CD4-positive, alpha-beta memory T cell (primary cell): ENCODE measurements at regions not wholly inside any gene's neighbourhood (a gene's known extent, or its start where the extent isn't known, plus 50 kb on each side); places are given as distances from the start of the nearest gene placed in this dataset.
A peak's percentile ranks its signal among the peaks of the same experiment; 100 is the strongest.

ENCODE experiments used
- CTCF ChIA-PET: fragments of 350-600 bp; sonication (Branson Sonifier 250); formaldehyde crosslinking; loops from one replicate; lab custom pipeline; 2021; ENCODE audit warnings: inconsistent platforms; ENCODE audit not compliant: partially characterized antibody; lab: Charles Lee
- POLR2A ChIA-PET: fragments of 350-600 bp; sonication (Branson Sonifier 250); formaldehyde crosslinking; loops from one replicate; lab custom pipeline; 2021; ENCODE audit not compliant: partially characterized antibody; lab: Charles Lee
- DNase-seq, 5 donors: peaks; one replicate each; pipeline versions ENCODE4 v3.0.0 to v3.0.0-alpha.2; 2020 to 2022; ENCODE audit warnings: mixed read lengths in 1 of 5
- H3K27ac ChIP-seq: one replicate; pipeline ENCODE4 v1.7.0; 2013; ENCODE audit warnings: low read depth, low read length
- H3K27me3 ChIP-seq: 2 replicates; pipeline ENCODE4 v1.7.0; 2013; ENCODE audit warnings: mild to moderate bottlenecking, low read length, moderate library complexity; ENCODE audit not compliant: insufficient read depth
- H3K36me3 ChIP-seq: 2 replicates; pipeline ENCODE4 v1.7.0; 2013; ENCODE audit warnings: mild to moderate bottlenecking, low read length, moderate library complexity; ENCODE audit not compliant: insufficient read depth
- H3K4me1 ChIP-seq: 2 replicates; pipeline ENCODE4 v1.7.0; 2013; ENCODE audit warnings: mild to moderate bottlenecking, low read length, moderate library complexity; ENCODE audit not compliant: insufficient read depth
- H3K4me3 ChIP-seq, 2 donors: one replicate each; pipeline ENCODE4 v1.7.0; 2013; ENCODE audit warnings: low read length in 2 of 2, mild to moderate bottlenecking in 1 of 2
- H3K9me3 ChIP-seq, 2 donors: one replicate each; pipeline ENCODE4 v1.7.0; 2013; ENCODE audit warnings: low read length in 2 of 2, control low read depth in 1 of 2; ENCODE audit not compliant: control insufficient read depth in 1 of 2
- H3K27ac Mint-ChIP-seq, 7 donors: one replicate each; pipeline ENCODE4 v1.8.0; 2020 to 2021; ENCODE audit warnings: mixed read lengths in 7 of 7, mild to moderate bottlenecking in 6 of 7, inconsistent platforms in 3 of 7, moderate library complexity in 3 of 7
- H3K27me3 Mint-ChIP-seq, 2 donors: one replicate each; pipeline ENCODE4 v1.8.0; 2020 to 2021; ENCODE audit warnings: mixed read lengths in 2 of 2
- H3K36me3 Mint-ChIP-seq, 2 donors: one replicate each; pipeline ENCODE4 v1.8.0; 2020 to 2021; ENCODE audit warnings: mixed read lengths in 2 of 2, inconsistent platforms in 1 of 2, mild to moderate bottlenecking in 1 of 2
- H3K4me1 Mint-ChIP-seq, 4 donors: one replicate each; pipeline ENCODE4 v1.8.0; 2020 to 2021; ENCODE audit warnings: mixed read lengths in 4 of 4, mild to moderate bottlenecking in 1 of 4
- H3K4me3 Mint-ChIP-seq, 8 donors: one replicate each; pipeline ENCODE4 v1.8.0; 2020 to 2021; ENCODE audit warnings: mixed read lengths in 8 of 8, mild to moderate bottlenecking in 7 of 8, moderate library complexity in 6 of 8, inconsistent platforms in 3 of 8
- H3K9me3 Mint-ChIP-seq, 8 donors: one replicate each; pipeline ENCODE4 v1.8.0; 2020 to 2021; ENCODE audit warnings: mixed read lengths in 8 of 8, mild to moderate bottlenecking in 5 of 8, inconsistent platforms in 3 of 8, moderate library complexity in 1 of 8
- intact Hi-C: fragments of 100-400 bp; cut with micrococcal nuclease; formaldehyde crosslinking; loops from one replicate; pipeline ENCODE4 v1.15.1; 2023

DNA sequence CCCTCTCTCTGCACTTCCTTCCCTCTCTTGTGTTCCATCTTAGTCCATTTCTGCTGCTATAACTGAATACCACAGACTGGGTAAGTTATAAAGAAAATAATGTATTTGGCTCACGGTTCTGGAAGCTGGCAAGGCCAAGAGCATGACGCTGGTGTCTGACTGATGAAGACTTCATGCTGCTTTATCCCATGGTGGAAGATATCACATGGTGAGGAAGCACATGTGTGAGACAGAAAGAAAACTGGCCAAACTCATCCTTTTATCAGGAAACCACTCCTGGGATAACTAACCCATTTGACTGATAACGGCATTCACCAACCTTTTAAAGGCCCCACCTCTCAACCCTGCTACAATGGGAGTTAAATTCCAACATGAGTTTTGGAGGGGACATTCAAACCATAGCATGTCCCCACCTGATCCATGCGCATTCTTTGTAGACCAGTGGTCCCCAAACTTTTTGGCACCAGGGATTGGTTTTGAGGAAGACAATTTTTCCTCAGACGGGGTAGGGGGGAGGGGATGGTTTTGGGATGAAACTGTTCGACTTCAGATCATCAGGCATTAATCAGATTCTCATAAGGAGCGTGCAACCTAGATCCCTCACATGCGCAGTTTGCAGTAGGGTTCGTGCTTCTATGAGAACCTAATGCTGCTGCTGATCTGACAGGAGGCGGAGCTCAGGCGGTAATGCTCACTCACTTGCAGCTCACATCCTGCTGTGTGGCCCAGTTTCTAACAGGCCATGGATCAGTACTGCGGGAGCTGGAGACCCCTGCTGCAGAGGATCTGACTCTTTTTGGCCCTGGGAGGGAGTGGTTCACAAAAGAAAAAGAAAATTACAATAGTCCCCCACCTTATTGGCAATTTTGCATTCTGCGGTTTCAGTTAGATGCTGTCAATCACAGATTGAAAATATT is 61.6 kb upstream of the SMOX start:
- Histone ChIP-seq H3K4me1 (peaks cover 36% of the 10 kb centered on the region), H3K27me3 (no peaks in the 10 kb centered on the region), H3K27ac (no peak overlapping the region), H3K36me3 (no peaks in the 10 kb centered on the region), H3K9me3 (no peaks in the 10 kb centered on the region), H3K4me3 (no peak overlapping the region)
- Mint-ChIP-seq H3K27me3 (no peaks in the 10 kb centered on the region), H3K36me3 (peaks cover 3 to 4% of the 10 kb centered on the region in 2 donors), H3K27ac (peak overlapping the region in 1 of 7 donors; percentile 17), H3K4me1 (peaks cover 24 to 42% (median 30%) of the 10 kb centered on the region in 4 donors), H3K9me3 (peaks cover 0 to 4% (median 3%) of the 10 kb centered on the region in 8 donors), H3K4me3 (peak overlapping the region in 1 of 8 donors; percentile 13)
- POLR2A ChIA-PET: interaction anchor here (2.0 kb wide), 1 partner anchor 49 kb away, joined by 16 read pairs; no protein-coding TSS in a partner anchor
- DNase-seq: no peak
- CTCF ChIA-PET: interaction anchor here (0.7 to 6.1 kb wide), 4 partner anchors 21 to 969 kb away, joined by 3 to 97 read pairs (median 18); partner anchors contain the start of gene RNF24
- intact Hi-C loops: loop anchor here (10.0 kb wide), 1 partner anchor 262 kb away; the partner anchor contains the start of gene AP5S1

DNA sequence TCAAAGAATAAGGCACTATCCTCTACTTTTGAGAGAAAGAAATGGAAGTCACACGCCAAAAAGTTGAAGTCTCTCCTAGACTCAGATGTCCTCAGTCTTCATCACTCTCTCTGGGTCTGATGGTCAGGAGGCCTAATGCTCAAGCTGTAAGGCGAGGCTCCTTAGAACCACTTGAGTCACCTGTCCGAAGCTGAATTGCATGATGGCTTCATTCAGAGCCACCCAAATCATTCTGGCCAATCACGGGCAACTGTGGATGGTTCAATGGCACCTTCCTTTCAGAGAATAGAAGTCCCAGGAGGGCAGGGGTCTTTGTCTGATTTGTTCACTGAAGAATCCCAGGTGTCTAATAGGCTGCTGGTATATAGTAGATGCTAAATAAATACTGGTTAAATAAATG is 63.9 kb upstream of the SMOX start:
- peaks cover 3 to 9% of the 10 kb centered on the region in 2 donors for H3K36me3 Mint-ChIP-seq
- Histone ChIP-seq H3K36me3 (no peaks in the 10 kb centered on the region), H3K4me1 (peaks cover 44% of the 10 kb centered on the region), H3K9me3 (no peaks in the 10 kb centered on the region), H3K27ac (no peak overlapping the region), H3K4me3 (no peak overlapping the region), H3K27me3 (no peaks in the 10 kb centered on the region)
- H3K9me3 Mint-ChIP-seq: peaks cover 0 to 10% (median 7%) of the 10 kb centered on the region in 8 donors
- POLR2A ChIA-PET: interaction anchor here (0.6 to 4.2 kb wide), 16 partner anchors 45 to 408 kb away, joined by 3 to 36 read pairs (median 6); partner anchors contain the start of genes ADISSP, AP5S1, CENPB and RNF24
- intact Hi-C loops: loop anchor here (1.0 to 10.0 kb wide), 7 partner anchors 46 to 331 kb away; partner anchors contain the start of genes AP5S1, CENPB and PANK2
- peak overlapping the region in 5 of 8 donors; percentile 6 to 74 (median 63) for H3K4me3 Mint-ChIP-seq
- H3K27ac Mint-ChIP-seq: peak overlapping the region in 6 of 7 donors; percentile 61 to 90 (median 88)
- CTCF ChIA-PET: interaction anchor here (0.6 to 6.1 kb wide), 45 partner anchors 10 to 408 kb away, joined by 3 to 97 read pairs (median 4); partner anchors contain the start of genes CENPB and RNF24
- no peak for DNase-seq
- peaks cover 25 to 45% (median 35%) of the 10 kb centered on the region in 4 donors for H3K4me1 Mint-ChIP-seq
- H3K27me3 Mint-ChIP-seq: no peaks in the 10 kb centered on the region

DNA sequence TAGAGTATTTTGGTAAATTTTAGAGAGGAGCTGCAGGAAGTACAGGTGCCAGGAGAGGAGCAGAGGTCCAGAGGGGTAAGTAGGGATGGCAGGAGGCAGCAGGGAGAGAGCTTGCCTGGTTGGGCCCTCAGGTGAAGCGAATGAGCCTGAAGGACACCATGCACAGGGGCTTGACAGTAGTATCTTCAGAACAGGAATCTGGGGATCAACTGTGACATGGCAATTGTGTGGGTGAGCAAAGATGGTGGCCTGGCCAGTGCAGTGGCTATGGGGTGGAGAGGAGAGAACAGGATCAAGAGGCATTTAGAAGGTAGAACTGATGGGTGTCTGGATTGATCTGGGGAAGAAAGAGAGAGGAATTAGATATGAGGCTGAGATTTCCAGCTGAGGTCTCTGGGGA is 64.5 kb upstream of the SMOX start:
- Histone ChIP-seq H3K27ac (no peak overlapping the region), H3K9me3 (no peaks in the 10 kb centered on the region), H3K4me1 (peaks cover 44% of the 10 kb centered on the region), H3K27me3 (no peaks in the 10 kb centered on the region), H3K36me3 (no peaks in the 10 kb centered on the region), H3K4me3 (no peak overlapping the region)
- POLR2A ChIA-PET: interaction anchor here (0.5 to 4.2 kb wide), 11 partner anchors 8 to 316 kb away, joined by 3 to 36 read pairs (median 7); partner anchors contain the start of genes ADISSP and RNF24
- H3K27ac Mint-ChIP-seq: peak overlapping the region; percentile 37 to 96 (median 90)
- H3K4me1 Mint-ChIP-seq: peaks cover 25 to 45% (median 35%) of the 10 kb centered on the region in 4 donors
- H3K4me3 Mint-ChIP-seq: peak overlapping the region in 6 of 8 donors; percentile 7 to 75 (median 24)
- intact Hi-C loops: loop anchor here (2.0 to 10.0 kb wide), 2 partner anchors 45 to 259 kb away; partner anchors contain the start of gene AP5S1
- peaks cover 3 to 9% of the 10 kb centered on the region in 2 donors for H3K36me3 Mint-ChIP-seq
- H3K27me3 Mint-ChIP-seq: no peaks in the 10 kb centered on the region
- DNase-seq: no peak
- peaks cover 0 to 10% (median 7%) of the 10 kb centered on the region in 8 donors for H3K9me3 Mint-ChIP-seq
- CTCF ChIA-PET: interaction anchor here (0.7 to 6.1 kb wide), 25 partner anchors 9 to 407 kb away, joined by 3 to 97 read pairs (median 4); partner anchors contain the start of genes ADISSP, AP5S1 and RNF24

DNA sequence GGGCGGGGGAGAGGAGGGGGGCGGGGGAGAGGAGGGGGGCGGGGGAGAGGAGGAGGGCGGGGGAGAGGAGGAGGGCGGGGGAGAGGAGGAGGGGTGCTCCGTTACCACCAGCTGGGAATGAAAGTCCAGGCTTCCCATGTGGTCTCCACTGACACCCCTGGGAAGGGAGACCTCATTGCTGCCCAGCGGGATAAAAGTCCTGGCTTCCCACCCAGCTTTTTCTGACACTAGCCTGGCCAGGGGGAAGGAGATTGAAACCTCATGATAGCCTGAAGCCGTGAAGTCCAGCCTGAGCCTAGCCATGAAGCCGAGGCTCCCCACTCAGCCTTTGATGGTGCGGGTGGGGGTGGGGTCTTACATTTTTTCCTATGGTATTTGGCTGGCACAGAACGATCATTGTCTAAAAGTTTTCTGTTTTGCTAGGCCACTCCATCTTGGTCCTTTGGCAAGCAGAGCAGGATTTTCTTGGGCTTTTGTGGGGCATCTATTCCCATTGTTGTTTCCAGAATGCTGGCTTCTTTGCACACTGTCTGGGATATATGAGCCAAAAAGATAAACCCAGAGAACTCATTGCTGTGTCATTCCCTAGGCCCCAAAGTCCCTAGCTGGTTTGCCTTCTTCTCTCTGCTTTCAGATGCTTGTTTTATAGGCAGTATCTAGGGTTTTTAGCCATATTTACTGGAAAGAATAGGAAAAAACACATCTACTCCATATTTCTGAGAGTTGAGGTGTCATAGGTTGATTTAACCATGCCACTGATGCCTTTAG is 65.3 kb upstream of the SMOX start:
- H3K9me3 Mint-ChIP-seq: peaks cover 0 to 10% (median 7%) of the 10 kb centered on the region in 8 donors
- H3K36me3 Mint-ChIP-seq: peaks cover 3 to 9% of the 10 kb centered on the region in 2 donors
- peak overlapping the region in 7 of 8 donors; percentile 13 to 47 (median 35) for H3K4me3 Mint-ChIP-seq
- H3K9me3 ChIP-seq: no peaks in the 10 kb centered on the region
- no peaks in the 10 kb centered on the region for H3K36me3 ChIP-seq
- no peak overlapping the region for H3K4me3 ChIP-seq
- ChIA-PET CTCF (interaction anchor here (0.9 to 6.1 kb wide), 17 partner anchors 9 to 407 kb away, joined by 3 to 97 read pairs (median 6); partner anchors contain the start of genes ADISSP, AP5S1 and RNF24), POLR2A (interaction anchor here (0.5 to 4.2 kb wide), 19 partner anchors 8 to 675 kb away, joined by 3 to 36 read pairs (median 5); partner anchors contain the start of genes ADISSP, AP5S1 and RNF24)
- no peaks in the 10 kb centered on the region for H3K27me3 ChIP-seq
- H3K27ac ChIP-seq: no peak overlapping the region
- H3K4me1 Mint-ChIP-seq: peaks cover 29 to 52% (median 41%) of the 10 kb centered on the region in 4 donors
- intact Hi-C loops: loop anchor here (10.0 kb wide), 1 partner anchor 258 kb away; the partner anchor contains the start of gene AP5S1
- H3K27me3 Mint-ChIP-seq: no peaks in the 10 kb centered on the region
- H3K27ac Mint-ChIP-seq: peak overlapping the region; percentile 30 to 96 (median 90)
- DNase-seq: no peak
- H3K4me1 ChIP-seq: peaks cover 48% of the 10 kb centered on the region

DNA sequence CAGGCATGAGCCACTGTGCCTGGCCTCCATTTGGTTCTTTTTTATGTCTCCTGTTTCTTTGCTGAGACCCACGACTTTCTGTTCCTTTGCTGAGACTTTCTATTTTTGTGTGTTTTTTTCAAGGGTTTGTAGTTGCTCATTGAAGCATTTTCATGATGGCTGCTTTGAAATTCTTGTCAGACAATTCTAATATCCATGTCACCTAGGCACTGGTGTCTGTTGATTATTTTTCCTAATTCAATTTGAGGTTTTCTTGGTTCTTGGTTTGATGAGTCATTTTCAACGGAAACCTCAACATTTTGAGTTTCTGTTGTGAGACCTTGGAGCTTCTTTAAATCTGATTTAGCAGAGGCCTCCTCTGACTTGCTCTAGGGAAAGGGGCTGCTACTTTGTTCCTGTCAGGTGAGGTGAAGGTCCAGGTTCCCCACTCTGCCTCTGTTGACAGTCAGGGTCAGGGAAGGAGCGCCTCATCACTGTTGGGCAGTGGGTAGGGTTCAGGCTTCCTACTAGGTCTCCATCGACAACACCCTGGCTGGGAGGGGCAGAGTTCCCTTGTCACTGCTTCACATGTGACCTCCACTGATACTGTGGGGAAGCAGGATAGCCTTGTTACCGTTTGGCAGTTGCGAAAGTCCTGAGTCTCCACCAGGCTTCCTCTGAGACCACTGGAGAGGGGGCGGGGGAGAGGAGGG is 66.1 kb upstream of the SMOX start:
- H3K27me3 Mint-ChIP-seq: no peaks in the 10 kb centered on the region
- no peaks in the 10 kb centered on the region for H3K36me3 ChIP-seq
- H3K4me1 ChIP-seq: peaks cover 48% of the 10 kb centered on the region
- DNase-seq: peak; percentile 64 to 79 (median 70)
- H3K9me3 Mint-ChIP-seq: peaks cover 0 to 10% (median 7%) of the 10 kb centered on the region in 8 donors
- intact Hi-C loops: loop anchor here (1.0 to 10.0 kb wide), 2 partner anchors 93 to 258 kb away; partner anchors contain the start of gene AP5S1
- H3K4me3 Mint-ChIP-seq: peak overlapping the region; percentile 30 to 88 (median 69)
- H3K4me3 ChIP-seq: peak overlapping the region in 1 of 2 donors; percentile 31
- ChIA-PET POLR2A (interaction anchor here (0.7 to 4.2 kb wide), 17 partner anchors 9 to 674 kb away, joined by 3 to 36 read pairs (median 4); partner anchors contain the start of genes AP5S1 and RNF24), CTCF (interaction anchor here (1.0 to 6.1 kb wide), 6 partner anchors 10 to 262 kb away, joined by 3 to 97 read pairs (median 6); partner anchors contain the start of genes AP5S1 and RNF24)
- H3K27me3 ChIP-seq: no peaks in the 10 kb centered on the region
- peak overlapping the region; percentile 83 to 97 (median 94) for H3K27ac Mint-ChIP-seq
- peak overlapping the region; percentile 39 for H3K27ac ChIP-seq
- no peaks in the 10 kb centered on the region for H3K9me3 ChIP-seq
- H3K36me3 Mint-ChIP-seq: peaks cover 3 to 9% of the 10 kb centered on the region in 2 donors
- peaks cover 29 to 55% (median 42%) of the 10 kb centered on the region in 4 donors for H3K4me1 Mint-ChIP-seq
